HG03558 (cell line): ENCODE measurements at regions not wholly inside any gene's neighbourhood (a gene's known extent, or its start where the extent isn't known, plus 50 kb on each side); places are given as distances from the start of the nearest gene placed in this dataset.

ENCODE experiments used
- ATAC-seq: cut with Tn5 transposase; IDR thresholded peaks from one replicate; pipeline ENCODE4 v1.9.1; 2021; ENCODE audit warnings: moderate number of reproducible peaks; ENCODE audit not compliant: unreplicated experiment; ENCODE audit errors: extremely low read depth

DNA sequence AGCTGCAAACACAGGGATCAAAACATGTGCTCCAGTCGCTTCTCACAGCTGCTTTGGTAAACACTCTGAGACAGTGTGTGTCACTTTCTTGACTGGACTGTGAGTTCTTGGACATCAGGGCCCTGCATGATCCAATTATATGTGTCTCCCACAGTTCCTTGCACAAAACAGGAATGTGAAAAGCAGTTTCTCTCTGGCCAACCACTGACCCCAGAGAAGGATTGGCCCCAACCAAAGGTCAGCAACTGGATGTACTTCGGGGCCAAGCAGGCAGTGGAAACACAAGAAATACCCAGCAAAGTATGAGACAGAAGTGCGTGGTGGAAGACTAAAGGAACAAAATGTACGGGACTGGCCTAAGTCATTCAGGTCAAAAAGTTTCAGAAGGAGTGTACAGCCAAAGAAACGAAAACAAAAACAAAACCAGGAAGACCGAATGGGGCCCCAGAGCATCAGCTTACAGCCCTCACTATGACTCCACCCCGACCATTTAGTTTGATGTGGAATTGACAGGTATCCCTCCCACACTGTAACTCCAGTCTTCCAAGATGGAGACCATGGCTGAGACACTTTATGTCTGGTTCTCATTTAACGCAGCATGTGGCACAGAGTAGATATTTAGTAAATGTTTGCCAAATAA, 76.7 kb upstream of the LPP start:
- no peak for ATAC-seq

DNA sequence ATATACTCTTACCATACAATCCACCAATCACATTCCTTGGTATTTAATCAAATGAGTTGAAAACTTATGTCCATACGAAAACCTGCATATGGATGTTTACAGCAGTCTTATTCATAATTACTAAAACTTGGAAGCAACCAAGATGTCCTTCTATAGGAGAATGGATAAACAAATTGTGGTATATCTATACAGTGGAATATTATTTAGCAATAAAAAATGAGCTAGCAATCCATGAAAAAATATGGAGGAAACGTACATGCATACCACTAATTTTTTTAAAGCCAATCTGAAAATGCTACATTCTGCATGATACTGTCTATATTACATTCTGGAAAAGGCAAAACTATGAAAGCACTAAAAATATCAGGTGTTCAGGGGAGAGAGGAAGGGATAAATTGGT, 73.9 kb upstream of the LPP start:
- no peak for ATAC-seq

DNA sequence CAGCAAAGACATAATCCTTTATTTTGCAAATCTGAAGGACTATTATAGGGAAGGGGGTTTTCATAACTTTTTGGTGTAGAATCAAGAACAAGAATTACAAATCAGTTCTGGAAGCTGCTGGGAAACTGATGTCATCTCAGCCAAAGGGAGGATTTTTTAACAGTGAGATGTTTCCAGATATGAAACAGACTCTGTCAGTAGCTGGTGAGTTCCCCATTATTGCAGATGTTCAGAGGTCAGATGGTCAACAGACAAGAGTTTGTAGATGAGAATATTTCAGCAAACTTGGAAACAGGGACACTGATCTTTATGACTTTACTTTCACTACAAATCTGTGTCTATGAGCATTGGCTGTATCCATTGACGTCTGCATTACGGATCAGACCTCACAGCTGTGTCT, 71.9 kb upstream of the LPP start:
- ATAC-seq, result no peak

- no peak for ATAC-seq
Observed at GRCh38 chr3:188082450-188082849, 71.5 kb upstream of the LPP start.

GRCh38 chr3:188083011-188083410, 70.9 kb upstream of the LPP start:
- ATAC-seq, result no peak

GRCh38 chr3:188084752-188085583, 69.0 kb upstream of the LPP start:
- no peak for ATAC-seq

GRCh38 chr3:188085584-188086560, 68.1 kb upstream of the LPP start:
- no peak for ATAC-seq

GRCh38 chr3:188088948-188089685, 64.8 kb upstream of the LPP start:
- ATAC-seq, result no peak

DNA sequence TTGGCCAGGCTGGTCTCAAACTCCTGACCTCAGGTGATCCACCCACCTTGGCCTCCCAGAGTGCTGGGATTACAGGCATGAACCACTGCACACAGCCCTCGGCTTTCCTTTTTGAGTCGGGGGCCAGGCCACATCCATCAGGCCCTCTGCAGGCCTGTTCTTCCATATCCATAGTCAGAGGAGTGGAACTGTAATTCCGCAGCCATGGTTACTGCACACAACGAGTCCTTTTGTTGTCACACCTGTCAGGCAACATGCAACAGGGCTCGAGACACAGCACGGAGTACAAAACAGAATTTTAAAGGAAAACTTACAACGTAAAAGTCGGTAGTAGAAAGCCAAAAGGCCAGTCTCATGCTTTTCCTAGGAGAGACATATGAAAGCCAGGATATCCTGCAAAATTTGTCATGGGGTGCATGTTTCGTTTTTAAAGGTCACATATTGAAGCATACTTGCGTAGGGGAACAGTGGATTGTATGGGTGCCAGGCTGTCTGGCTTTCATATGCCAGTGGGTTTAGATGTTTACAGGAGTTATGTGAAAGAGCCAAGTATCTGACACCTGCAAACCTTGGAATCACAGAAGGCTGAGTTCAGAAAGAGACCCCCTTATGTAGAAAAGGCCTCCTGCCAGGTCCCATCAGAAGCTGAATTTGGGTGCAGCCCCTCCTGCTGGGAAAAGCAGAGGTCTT, 63.2 kb upstream of the LPP start:
- no peak for ATAC-seq

DNA sequence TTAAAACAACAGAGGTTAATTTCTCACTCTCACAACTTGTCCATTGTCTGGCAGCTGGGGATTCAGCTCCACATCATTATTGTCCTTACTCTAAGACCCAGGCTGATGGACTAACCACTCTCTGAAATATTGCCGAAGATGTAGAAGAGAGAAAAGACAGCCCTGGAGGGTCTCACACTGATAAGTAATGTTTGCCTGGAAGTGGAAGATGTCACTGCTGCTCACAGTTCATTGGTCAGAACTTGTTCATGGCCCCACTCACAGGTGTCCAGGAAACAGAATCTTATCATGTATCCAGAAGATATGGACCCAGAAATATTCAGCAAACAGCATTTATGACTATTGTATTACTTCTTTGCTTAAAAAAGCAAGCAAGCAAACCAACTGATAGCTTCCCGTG, 62.2 kb upstream of the LPP start:
- no peak for ATAC-seq

DNA sequence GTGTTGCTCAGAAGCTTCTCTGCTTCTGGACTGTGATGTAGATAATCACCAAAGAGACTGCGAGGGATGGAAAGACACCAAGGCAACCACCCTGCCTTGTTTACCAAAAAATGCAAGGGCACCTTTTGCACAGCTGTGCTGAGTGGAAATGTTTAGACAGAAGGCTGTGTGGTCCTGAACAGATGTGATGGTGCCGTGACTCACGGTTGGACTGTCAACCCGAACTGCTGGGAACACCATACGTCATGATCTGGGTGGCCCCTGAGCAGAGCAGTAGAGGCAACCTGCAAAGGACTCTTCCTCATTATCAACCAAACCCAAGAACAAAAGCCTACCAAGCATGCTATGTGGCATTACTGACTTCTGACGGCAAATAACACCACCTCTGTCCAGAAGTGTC, 61.3 kb upstream of the LPP start:
- no peak for ATAC-seq

DNA sequence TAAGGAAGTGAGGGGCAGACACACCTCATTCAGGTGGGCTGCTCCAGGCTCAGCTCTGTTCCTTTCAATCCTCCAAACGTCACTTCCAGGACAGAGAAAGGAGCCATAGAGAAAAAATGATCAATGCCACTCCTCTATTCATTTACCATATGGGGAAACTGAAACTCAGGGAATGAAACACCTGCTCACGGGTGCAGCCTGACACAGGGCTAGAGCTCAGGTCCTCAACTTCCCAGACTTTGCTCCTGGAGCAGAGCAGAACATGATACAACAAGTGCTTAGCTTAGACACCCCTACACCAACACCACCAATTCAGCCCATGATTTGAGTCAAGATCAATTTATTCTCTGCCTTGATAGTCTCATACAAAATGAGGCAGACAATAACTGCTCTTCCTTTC, 58.5 kb upstream of the LPP start:
- no peak for ATAC-seq

GRCh38 chr3:188097791-188098190, 56.2 kb upstream of the LPP start:
- no peak for ATAC-seq

DNA sequence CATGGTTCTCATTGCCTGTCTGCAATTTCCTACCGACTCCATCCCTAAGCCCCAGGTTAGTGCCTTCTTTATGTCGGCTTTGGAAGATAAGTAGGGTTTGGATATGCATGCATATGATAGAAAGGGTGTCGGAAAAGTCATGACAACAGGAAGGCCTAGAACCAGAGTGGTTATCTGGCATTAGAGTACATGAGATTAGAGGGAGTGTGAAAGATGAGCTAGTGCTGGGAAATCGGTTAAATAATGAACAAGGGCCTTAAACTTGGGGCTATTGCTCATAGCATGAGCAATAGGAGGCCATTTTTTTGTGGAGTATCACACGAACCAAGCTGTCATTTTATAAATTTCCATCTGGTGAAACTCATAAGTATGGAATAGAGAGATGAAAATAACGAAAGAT, 54.0 kb upstream of the LPP start:
- ATAC-seq, result no peak

GRCh38 chr3:188102861-188103547, 51.0 kb upstream of the LPP start:
- no peak for ATAC-seq

- ATAC-seq, result no peak
Observed at GRCh38 chr3:188104050-188104449, 49.9 kb upstream of the LPP start.
